Liver (tissue), 8 donors: ENCODE measurements at regions not wholly inside any gene's neighbourhood (a gene's known extent, or its start where the extent isn't known, plus 50 kb on each side); places are given as distances from the start of the nearest gene placed in this dataset.

Experiments
- DNase-seq: peaks from one replicate; pipeline ENCODE4 v3.0.0-alpha.2; 2017; ENCODE audit warnings: low spot score
- H3K27ac ChIP-seq, 2 donors: one replicate each; pipeline ENCODE4 v1.7.0; 2013; ENCODE audit warnings: inconsistent platforms in 2 of 2, low read length in 2 of 2, control low read depth in 1 of 2, low read depth in 1 of 2, mild to moderate bottlenecking in 1 of 2
- H3K27me3 ChIP-seq, 4 donors: one replicate each; pipeline versions ENCODE4 v1.6.1 to v1.7.0; 2013; ENCODE audit warnings: low read length in 3 of 4, inconsistent platforms in 1 of 4, mild to moderate bottlenecking in 1 of 4, moderate library complexity in 1 of 4; ENCODE audit not compliant: control insufficient read depth in 4 of 4, insufficient read depth in 4 of 4
- H3K36me3 ChIP-seq, 4 donors: one replicate each; pipeline versions ENCODE4 v1.6.1 to v1.7.0; 2013; ENCODE audit warnings: low read length in 3 of 4, mild to moderate bottlenecking in 3 of 4, low read depth in 1 of 4, moderate library complexity in 1 of 4; ENCODE audit not compliant: control insufficient read depth in 4 of 4, insufficient read depth in 3 of 4
- H3K4me1 ChIP-seq, 4 donors: one replicate each; pipeline versions ENCODE4 v1.6.1 to v1.7.0; 2013; ENCODE audit warnings: low read length in 3 of 4, mild to moderate bottlenecking in 3 of 4, moderate library complexity in 1 of 4; ENCODE audit not compliant: control insufficient read depth in 4 of 4, insufficient read depth in 4 of 4
- H3K4me3 ChIP-seq, 3 donors: one replicate each; pipeline versions ENCODE4 v1.6.1 to v1.7.0; 2013; ENCODE audit warnings: low read length in 3 of 3, control low read depth in 1 of 3, low read depth in 1 of 3, mild to moderate bottlenecking in 1 of 3
- H3K9ac ChIP-seq, 2 donors: one replicate each; pipeline ENCODE4 v1.7.0; 2013; ENCODE audit warnings: low read length in 2 of 2, mild to moderate bottlenecking in 2 of 2, moderate library complexity in 2 of 2, control low read depth in 1 of 2, low read depth in 1 of 2
- H3K9me3 ChIP-seq, 4 donors: one replicate each; pipeline versions ENCODE4 v1.6.1 to v1.7.0; 2013; ENCODE audit warnings: low read length in 3 of 4; ENCODE audit not compliant: control insufficient read depth in 4 of 4
- ATF3 ChIP-seq: IDR thresholded peaks from 2 replicates; pipeline ENCODE4 v1.6.1; 2016; ENCODE audit warnings: antibody characterized with exemption
- CTCF ChIP-seq: fragments of 150-350 bp; IDR thresholded peaks from 2 replicates; pipeline ENCODE4 v1.5.1; 2017; ENCODE audit warnings: improper control_type of control experiment, low read depth, low read length; ENCODE audit not compliant: missing input control
- EGR1 ChIP-seq, 2 donors: IDR thresholded peaks; 2 replicates each; pipeline ENCODE4 v1.6.1; 2016 to 2018; ENCODE audit warnings: antibody characterized with exemption in 2 of 2, low read depth in 2 of 2
- FOXA1 ChIP-seq: IDR thresholded peaks from 2 replicates; pipeline ENCODE4 v1.6.1; 2016; ENCODE audit warnings: antibody characterized with exemption
- FOXA2 ChIP-seq: IDR thresholded peaks from 2 replicates; pipeline ENCODE4 v1.6.1; 2016; ENCODE audit warnings: antibody characterized with exemption
- GABPA ChIP-seq, 2 donors: IDR thresholded peaks in 1 of 2; conservative IDR thresholded peaks in 1 of 2; 2 replicates each; pipeline ENCODE4 v1.6.1; 2016; ENCODE audit warnings: antibody characterized with exemption in 2 of 2, mild to moderate bottlenecking in 1 of 2, moderate library complexity in 1 of 2
- HNF4A ChIP-seq, 2 donors: conservative IDR thresholded peaks; 2 replicates each; pipeline ENCODE4 v1.6.1; 2016; ENCODE audit warnings: antibody characterized with exemption in 2 of 2, mild to moderate bottlenecking in 2 of 2
- JUND ChIP-seq, 2 donors: IDR thresholded peaks; 2 replicates each; pipeline ENCODE4 v1.6.1; 2016; ENCODE audit warnings: antibody characterized with exemption in 2 of 2
- MAX ChIP-seq: IDR thresholded peaks from 2 replicates; pipeline ENCODE4 v1.6.1; 2016; ENCODE audit warnings: antibody characterized with exemption
- NR2F2 ChIP-seq: IDR thresholded peaks from 2 replicates; pipeline ENCODE4 v1.6.1; 2016; ENCODE audit warnings: antibody characterized with exemption
- REST ChIP-seq: IDR thresholded peaks from 2 replicates; pipeline ENCODE4 v1.6.1; 2016; ENCODE audit warnings: antibody characterized with exemption, mild to moderate bottlenecking
- RXRA ChIP-seq, 2 donors: IDR thresholded peaks; 2 replicates each; pipeline ENCODE4 v1.6.1; 2017 to 2018; ENCODE audit warnings: antibody characterized with exemption in 2 of 2, mild to moderate bottlenecking in 1 of 2
- SP1 ChIP-seq: IDR thresholded peaks from 2 replicates; pipeline ENCODE4 v1.6.1; 2018; ENCODE audit warnings: antibody characterized with exemption, mild to moderate bottlenecking
- TAF1 ChIP-seq: conservative IDR thresholded peaks from 2 replicates; pipeline ENCODE4 v1.6.1; 2016; ENCODE audit warnings: antibody characterized with exemption, mild to moderate bottlenecking
- YY1 ChIP-seq: IDR thresholded peaks from 2 replicates; pipeline ENCODE4 v1.6.1; 2016; ENCODE audit warnings: antibody characterized with exemption, mild to moderate bottlenecking
- ZBTB33 ChIP-seq: IDR thresholded peaks from 2 replicates; pipeline ENCODE4 v1.6.1; 2016; ENCODE audit warnings: antibody characterized with exemption
- WGBS: extraction: QIAGEN DNeasy Blood & Tissue Kit; methylation state at CpG from one replicate; pipeline ENCODE4 v1.1.7; 2013; 5-methylcytosine and 5-hydroxymethylcytosine counted together
- donor health status: healthy.
- donor health status: healthy.
- donor health status: healthy.
- donor health status: healthy.
- donor health status: healthy.

GRCh38 chr10:111498560-111498959 lies 421.7 kb downstream of the ADRA2A start:
- Histone ChIP-seq H3K36me3 (no peaks in the 10 kb centered on the region), H3K9ac (no peak overlapping the region), H3K4me1 (no peaks in the 10 kb centered on the region), H3K27me3 (no peaks in the 10 kb centered on the region), H3K27ac (no peak overlapping the region), H3K9me3 (peaks cover 0 to 3% (median under 1%) of the 10 kb centered on the region in 4 donors), H3K4me3 (no peak overlapping the region)
- no peak for TF ChIP-seq FOXA1
- no peak for TF ChIP-seq RXRA (IDR thresholded peaks at IDR 0.05)
- TF ChIP-seq REST: no peak
- TF ChIP-seq FOXA2: no peak
- TF ChIP-seq HNF4A (conservative IDR thresholded peaks at IDR 0.05): no peak
- DNase-seq: no peak
- 60% methylated on average over 1 of the region's 1 CpG for whole genome bisulfite sequencing

GRCh38 chr10:111504376-111504775 lies 427.5 kb downstream of the ADRA2A start:
- H3K4me3 ChIP-seq: no peak overlapping the region
- no peaks in the 10 kb centered on the region for H3K27me3 ChIP-seq
- no peaks in the 10 kb centered on the region for H3K4me1 ChIP-seq
- no peak overlapping the region for H3K27ac ChIP-seq
- no peak for TF ChIP-seq FOXA1
- TF ChIP-seq ATF3: no peak
- TF ChIP-seq SP1: no peak
- no peak for TF ChIP-seq ZBTB33
- TF ChIP-seq HNF4A (conservative IDR thresholded peaks at IDR 0.05): no peak
- TF ChIP-seq EGR1 (IDR thresholded peaks at IDR 0.05; ENCODE audit: low read depth in 2 of 2): no peak
- TF ChIP-seq NR2F2: no peak
- no peak for TF ChIP-seq GABPA (IDR thresholded peaks at IDR 0.05 in 1 of 2, conservative IDR thresholded peaks at IDR 0.05 in 1 of 2)
- no peak for TF ChIP-seq TAF1
- no peak for TF ChIP-seq MAX
- TF ChIP-seq YY1: no peak
- TF ChIP-seq RXRA (IDR thresholded peaks at IDR 0.05): no peak
- no peak for TF ChIP-seq JUND (IDR thresholded peaks at IDR 0.05)
- TF ChIP-seq CTCF: no peak
- TF ChIP-seq FOXA2: no peak
- TF ChIP-seq REST: no peak
- H3K9ac ChIP-seq: no peak overlapping the region
- no peaks in the 10 kb centered on the region for H3K36me3 ChIP-seq
- peaks cover 0 to 13% (median 2%) of the 10 kb centered on the region in 4 donors for H3K9me3 ChIP-seq
- no peak for DNase-seq
